NCI-H1417 (cell line): ENCODE measurements at regions not wholly inside any gene's neighbourhood (a gene's known extent, or its start where the extent isn't known, plus 50 kb on each side); places are given as distances from the start of the nearest gene placed in this dataset.

ENCODE experiments used
- DNase-seq, 3 experiments: peaks; one replicate each; lab custom pipeline; 2025; lab: John Stamatoyannopoulos, UW

DNA sequence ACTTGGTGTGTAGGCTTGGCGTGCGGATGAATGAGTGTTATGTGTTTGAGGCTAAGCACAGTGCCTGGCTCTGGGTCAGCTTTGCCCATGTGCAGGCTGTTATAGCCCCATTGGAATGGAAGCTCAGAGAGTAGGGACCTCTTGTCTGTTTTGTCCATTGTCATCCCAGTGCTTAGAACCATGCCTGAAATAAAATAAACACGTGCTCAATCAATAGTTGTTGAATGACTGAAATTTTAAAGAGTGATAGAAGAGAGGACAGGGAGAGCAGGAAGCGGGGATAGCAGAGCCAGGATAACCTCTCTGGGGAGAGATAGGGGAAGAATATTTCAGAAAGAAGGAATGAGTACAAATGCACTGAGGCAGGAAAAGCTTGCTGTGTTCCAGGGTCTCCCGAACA lies 263.9 kb downstream of the HIVEP2 start:
- DNase-seq = no peak

DNA sequence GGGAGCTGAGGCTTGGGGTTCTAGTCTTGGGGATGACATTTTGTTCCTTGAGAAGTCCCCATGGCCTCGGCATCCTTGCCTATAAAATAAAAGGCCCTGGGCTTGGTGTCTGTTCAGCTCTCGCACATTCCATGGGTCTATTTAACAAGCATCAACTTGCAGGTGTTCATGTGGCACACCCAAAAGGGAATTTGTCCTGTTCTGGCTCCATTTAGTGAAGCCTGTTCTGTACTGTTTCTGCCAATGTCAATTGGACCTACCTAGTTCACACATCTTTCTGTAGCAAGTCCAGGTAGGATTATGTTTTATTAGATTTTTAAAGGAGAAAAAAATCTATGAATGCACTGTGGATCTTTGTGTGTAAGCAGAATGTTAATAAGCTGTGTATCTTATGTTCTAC lies 262.0 kb downstream of the HIVEP2 start:
- no peak for DNase-seq

- no peak for DNase-seq
Measured at GRCh38 chr6:142683714-142684141, 261.2 kb downstream of the HIVEP2 start.

DNA sequence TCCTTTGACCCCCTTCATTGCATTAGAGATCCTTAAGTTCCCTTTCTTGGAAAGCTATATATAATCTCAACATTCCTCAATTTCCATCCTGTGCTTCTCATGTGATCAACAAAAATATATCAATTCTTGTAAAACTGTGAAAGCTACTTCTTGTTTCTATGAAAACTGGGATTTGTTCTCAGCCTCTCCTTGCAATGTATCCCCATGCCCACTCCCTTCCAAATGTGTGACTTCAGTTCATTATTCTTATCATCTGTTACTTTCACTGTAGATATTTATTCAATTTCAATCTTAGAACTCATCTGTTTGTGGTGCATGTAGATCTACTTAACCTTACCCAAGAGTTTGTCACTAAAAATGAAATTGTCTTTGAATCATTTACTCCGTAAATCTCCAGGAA lies 260.6 kb downstream of the HIVEP2 start:
- no peak for DNase-seq

- DNase-seq = no peak
Measured at GRCh38 chr6:142685852-142686506, 259.0 kb downstream of the HIVEP2 start.

DNA sequence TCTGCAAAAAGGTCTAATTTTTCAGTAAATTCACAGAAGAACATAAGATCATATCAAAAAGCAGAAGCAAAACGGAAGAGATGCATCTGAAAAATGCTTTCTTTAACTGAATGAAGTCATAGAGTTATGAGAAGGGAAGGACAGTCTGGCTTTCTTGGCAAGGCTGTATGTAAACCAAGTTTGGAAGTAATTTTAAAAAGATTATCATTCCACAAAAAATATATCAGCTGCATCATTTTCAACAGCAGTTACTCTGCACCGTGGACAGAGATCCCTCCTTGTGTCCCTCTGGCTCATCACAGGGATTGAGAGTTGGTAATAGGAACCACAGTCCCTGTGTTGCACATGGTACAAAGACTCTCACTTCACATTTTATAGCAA lies 258.5 kb downstream of the HIVEP2 start:
- DNase-seq = no peak

GRCh38 chr6:142692942-142693341 lies 252.0 kb downstream of the HIVEP2 start:
- peak; percentile 65 to 84 (median 73) for DNase-seq

DNA sequence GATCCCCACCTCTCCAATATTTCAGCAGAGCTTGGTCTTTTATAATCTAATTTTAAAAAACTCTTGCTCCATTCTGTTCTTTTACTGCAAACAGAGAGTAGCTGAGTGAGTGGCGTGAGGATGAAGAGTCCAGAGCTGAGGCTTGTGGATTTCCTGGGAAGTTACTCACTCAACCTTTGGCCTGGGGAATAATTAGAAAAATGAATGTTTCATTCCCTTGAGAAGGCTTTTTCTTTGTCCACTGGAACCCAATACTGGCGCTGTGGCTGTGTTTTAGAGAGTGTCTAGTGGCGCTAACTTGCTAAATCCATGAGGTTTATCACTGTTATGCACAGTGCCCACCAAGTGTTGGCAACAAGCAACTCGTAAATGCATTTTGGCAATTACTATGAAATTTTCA lies 251.5 kb downstream of the HIVEP2 start:
- DNase-seq = no peak

DNA sequence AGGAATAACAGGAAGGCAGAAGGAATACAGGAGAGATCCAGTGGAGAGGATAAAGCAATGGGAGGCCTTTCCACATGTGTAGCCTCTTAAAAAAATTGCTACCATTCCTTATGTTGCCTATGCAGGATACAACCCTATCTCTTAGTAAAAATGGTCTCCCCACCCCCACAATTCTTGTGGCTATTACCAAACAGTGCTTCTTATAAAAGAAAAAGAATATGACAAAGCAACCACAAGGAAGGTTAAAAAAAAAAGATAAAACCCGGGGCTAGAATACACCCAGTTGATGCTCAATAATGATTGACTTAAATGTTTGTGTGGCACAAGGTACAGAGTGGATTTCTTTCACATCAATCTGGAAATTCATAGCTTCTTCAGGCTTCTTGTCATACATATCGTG lies 250.9 kb downstream of the HIVEP2 start:
- DNase-seq = no peak

DNA sequence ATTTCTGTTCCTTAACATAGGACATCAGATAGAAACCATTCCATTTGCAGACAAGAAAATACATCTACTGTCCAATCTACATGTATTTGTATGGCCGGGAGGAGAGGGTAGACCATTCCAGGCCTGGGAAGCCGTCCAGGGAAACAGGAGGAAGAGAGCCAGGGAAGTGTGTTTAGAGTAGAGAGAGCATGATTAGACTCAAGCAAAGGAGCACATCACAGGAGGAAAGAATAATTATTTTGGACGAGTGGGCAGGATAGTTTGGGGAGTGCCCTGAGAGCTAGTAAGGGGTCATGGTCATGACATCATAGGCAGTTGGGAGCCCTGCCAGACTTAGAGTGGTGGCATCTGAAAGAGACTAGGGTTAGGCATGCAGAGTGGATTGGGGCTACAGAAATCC lies 250.0 kb downstream of the HIVEP2 start:
- DNase-seq = no peak

DNA sequence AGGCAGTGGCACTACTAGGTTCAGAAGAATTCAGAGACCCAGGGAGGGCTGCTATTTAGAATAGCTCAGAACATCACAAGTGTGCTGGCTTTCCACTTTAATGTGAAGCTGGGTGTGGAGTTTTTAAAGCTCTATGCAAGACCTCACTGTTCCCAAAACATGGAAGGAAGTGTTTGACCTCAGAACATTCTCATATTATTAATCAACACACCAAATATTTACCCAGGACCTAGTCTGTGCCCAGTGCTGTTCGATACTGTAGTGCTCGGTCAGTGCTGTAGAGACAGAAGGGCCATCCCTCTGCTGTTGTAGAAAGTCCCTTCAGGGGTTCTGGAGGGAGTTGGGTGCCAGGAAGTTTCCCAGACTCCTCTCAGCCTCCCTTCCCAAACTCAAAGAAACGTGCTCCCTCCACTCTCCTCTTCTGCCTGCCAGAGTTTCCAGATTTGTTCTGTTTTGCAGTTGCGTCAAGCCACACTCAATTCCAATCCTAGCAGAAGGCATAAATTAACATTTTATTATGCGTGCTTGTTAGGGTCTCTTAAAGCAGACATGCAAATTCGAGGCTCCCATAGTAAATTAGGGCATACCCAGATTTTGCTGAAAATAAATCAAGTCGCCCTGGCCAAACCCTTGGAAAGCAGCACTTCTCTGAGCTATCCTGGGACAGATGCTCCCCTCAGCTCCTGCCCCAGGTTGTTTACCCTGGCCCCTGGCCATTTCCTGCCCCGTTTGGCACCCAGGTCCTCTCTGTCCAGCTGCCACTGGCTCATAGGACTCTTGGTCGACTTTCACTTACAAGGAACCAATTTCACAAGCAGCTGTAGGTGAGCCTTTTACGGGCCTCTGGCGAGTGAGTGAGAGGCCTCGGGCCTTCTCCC lies 248.6 kb downstream of the HIVEP2 start:
- DNase-seq = no peak

DNA sequence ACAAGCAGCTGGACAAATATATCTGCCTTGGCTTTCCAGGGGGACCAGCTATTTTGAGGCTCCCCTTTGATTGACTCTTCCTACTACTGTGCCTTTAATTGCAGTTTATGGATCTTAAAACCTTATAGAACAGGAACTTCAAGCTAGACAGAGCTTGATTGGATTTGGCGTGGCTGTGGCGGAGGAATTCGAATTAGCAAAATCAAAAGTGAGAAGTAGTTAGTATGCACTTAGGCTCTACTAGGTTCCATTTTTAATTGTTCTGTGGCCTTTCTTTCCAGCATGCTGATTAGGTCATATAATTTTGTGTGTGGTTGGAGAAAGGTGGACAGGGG lies 248.0 kb downstream of the HIVEP2 start:
- DNase-seq = no peak

- DNase-seq = no peak
Measured at GRCh38 chr6:142697922-142698321, 247.1 kb downstream of the HIVEP2 start.

- peak in 1 of 3 experiments; percentile 9 for DNase-seq
Measured at GRCh38 chr6:142698751-142699150, 246.2 kb downstream of the HIVEP2 start.

GRCh38 chr6:142699391-142699790 lies 245.6 kb downstream of the HIVEP2 start:
- DNase-seq = no peak

- no peak for DNase-seq
Measured at GRCh38 chr6:142700032-142700431, 244.9 kb downstream of the HIVEP2 start.

DNA sequence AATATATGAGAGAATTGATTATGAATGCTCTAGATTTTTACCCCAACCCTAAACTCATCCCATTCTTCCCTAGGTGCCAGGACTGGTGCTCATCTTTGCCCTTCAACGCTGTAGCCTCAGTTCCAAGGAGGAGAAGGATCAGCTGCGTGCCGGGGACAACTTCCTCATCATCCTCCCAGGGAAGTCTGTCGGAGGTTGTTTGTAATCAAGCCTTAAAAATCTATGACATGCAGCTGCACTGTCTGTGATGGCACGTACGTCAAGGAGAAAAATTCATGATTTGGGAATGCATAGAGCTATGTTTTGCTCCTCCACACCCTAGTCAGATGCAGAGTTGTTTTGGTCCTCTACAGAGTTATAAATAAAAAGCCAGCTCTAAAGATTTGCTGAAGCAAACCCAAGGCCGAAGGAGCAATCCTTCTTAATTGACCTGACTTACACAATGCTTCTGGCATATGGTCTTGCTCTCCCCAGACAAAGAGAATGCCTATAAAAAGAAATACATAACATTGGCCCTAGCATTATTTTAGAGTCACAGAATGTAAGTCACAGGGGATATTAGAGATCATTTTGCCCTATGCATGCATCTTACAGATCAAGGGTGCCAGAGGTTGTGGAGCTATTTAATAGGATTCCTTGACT lies 244.2 kb downstream of the HIVEP2 start:
- no peak for DNase-seq
